ENCODE measurements at regions not wholly inside any gene's neighbourhood (a gene's known extent, or its start where the extent isn't known, plus 50 kb on each side); places are given as distances from the start of the nearest gene placed in this dataset.

- Histone ChIP-seq H3K27me3 (ENCODE audit: control insufficient read depth, insufficient read depth, low read length) (peaks cover 26% of the 10 kb centered on the region), H3K9me3 (replicated peaks; ENCODE audit: low read length) (no peaks in the 10 kb centered on the region), H3K36me3 (ENCODE audit: insufficient read depth, low read length) (no peaks in the 10 kb centered on the region), H3K9ac (ENCODE audit: low read depth, low read length) (no peak overlapping the region), H3K4me1 (ENCODE audit: control insufficient read depth, insufficient read depth, low read length) (no peaks in the 10 kb centered on the region), H3K4me2 (ENCODE audit: low read length) (no peak overlapping the region), H3K4me3 (ENCODE audit: low read length) (no peak overlapping the region)
These were observed 77.0 kb upstream of the LGALSL start for GRCh38 chr2:64376926-64377325.

- Histone ChIP-seq H3K4me3 (ENCODE audit: low read length) (no peak overlapping the region), H3K9ac (ENCODE audit: low read depth, low read length) (no peak overlapping the region), H3K4me2 (ENCODE audit: low read length) (no peak overlapping the region), H3K4me1 (ENCODE audit: control insufficient read depth, insufficient read depth, low read length) (no peaks in the 10 kb centered on the region), H3K27me3 (ENCODE audit: control insufficient read depth, insufficient read depth, low read length) (peaks cover 33% of the 10 kb centered on the region), H3K36me3 (ENCODE audit: insufficient read depth, low read length) (no peaks in the 10 kb centered on the region), H3K9me3 (replicated peaks; ENCODE audit: low read length) (no peaks in the 10 kb centered on the region)
These were observed 74.8 kb upstream of the LGALSL start for GRCh38 chr2:64379186-64379585.

GRCh38 chr2:64380853-64381527 is 73.0 kb upstream of the LGALSL start:
- Histone ChIP-seq H3K27me3 (ENCODE audit: control insufficient read depth, insufficient read depth, low read length) (peaks cover 33% of the 10 kb centered on the region), H3K9me3 (replicated peaks; ENCODE audit: low read length) (no peaks in the 10 kb centered on the region), H3K36me3 (ENCODE audit: insufficient read depth, low read length) (no peaks in the 10 kb centered on the region), H3K9ac (ENCODE audit: low read depth, low read length) (no peak overlapping the region), H3K4me1 (ENCODE audit: control insufficient read depth, insufficient read depth, low read length) (no peaks in the 10 kb centered on the region), H3K4me3 (ENCODE audit: low read length) (no peak overlapping the region), H3K4me2 (ENCODE audit: low read length) (no peak overlapping the region)

- no peaks in the 10 kb centered on the region for H3K4me1 ChIP-seq (ENCODE audit: control insufficient read depth, insufficient read depth, low read length)
- H3K9me3 ChIP-seq (replicated peaks; ENCODE audit: low read length) = no peaks in the 10 kb centered on the region
- no peak overlapping the region for H3K4me2 ChIP-seq (ENCODE audit: low read length)
- H3K9ac ChIP-seq (ENCODE audit: low read depth, low read length) = no peak overlapping the region
- peaks cover 43% of the 10 kb centered on the region for H3K27me3 ChIP-seq (ENCODE audit: control insufficient read depth, insufficient read depth, low read length)
- no peaks in the 10 kb centered on the region for H3K36me3 ChIP-seq (ENCODE audit: insufficient read depth, low read length)
- H3K4me3 ChIP-seq (ENCODE audit: low read length) = no peak overlapping the region
These were observed 70.9 kb upstream of the LGALSL start for GRCh38 chr2:64383016-64383591.

- Histone ChIP-seq H3K27me3 (ENCODE audit: control insufficient read depth, insufficient read depth, low read length) (peaks cover 49% of the 10 kb centered on the region), H3K9me3 (replicated peaks; ENCODE audit: low read length) (no peaks in the 10 kb centered on the region), H3K36me3 (ENCODE audit: insufficient read depth, low read length) (no peaks in the 10 kb centered on the region), H3K9ac (ENCODE audit: low read depth, low read length) (no peak overlapping the region), H3K4me2 (ENCODE audit: low read length) (no peak overlapping the region), H3K4me3 (ENCODE audit: low read length) (no peak overlapping the region), H3K4me1 (ENCODE audit: control insufficient read depth, insufficient read depth, low read length) (no peaks in the 10 kb centered on the region)
These were observed 70.1 kb upstream of the LGALSL start for GRCh38 chr2:64383881-64384280.

GRCh38 chr2:64386676-64387075 is 67.3 kb upstream of the LGALSL start:
- H3K36me3 ChIP-seq (ENCODE audit: insufficient read depth, low read length) = no peaks in the 10 kb centered on the region
- no peak overlapping the region for H3K9ac ChIP-seq (ENCODE audit: low read depth, low read length)
- peaks cover 4% of the 10 kb centered on the region for H3K9me3 ChIP-seq (replicated peaks; ENCODE audit: low read length)
- H3K4me3 ChIP-seq (ENCODE audit: low read length) = no peak overlapping the region
- no peak overlapping the region for H3K4me2 ChIP-seq (ENCODE audit: low read length)
- no peaks in the 10 kb centered on the region for H3K4me1 ChIP-seq (ENCODE audit: control insufficient read depth, insufficient read depth, low read length)
- H3K27me3 ChIP-seq (ENCODE audit: control insufficient read depth, insufficient read depth, low read length) = peaks cover 26% of the 10 kb centered on the region

- Histone ChIP-seq H3K4me2 (ENCODE audit: low read length) (no peak overlapping the region), H3K36me3 (ENCODE audit: insufficient read depth, low read length) (no peaks in the 10 kb centered on the region), H3K4me1 (ENCODE audit: control insufficient read depth, insufficient read depth, low read length) (no peaks in the 10 kb centered on the region), H3K4me3 (ENCODE audit: low read length) (no peak overlapping the region), H3K9me3 (replicated peaks; ENCODE audit: low read length) (peaks cover 4% of the 10 kb centered on the region), H3K27me3 (ENCODE audit: control insufficient read depth, insufficient read depth, low read length) (peaks cover 39% of the 10 kb centered on the region), H3K9ac (ENCODE audit: low read depth, low read length) (no peak overlapping the region)
These were observed 63.4 kb upstream of the LGALSL start for GRCh38 chr2:64390586-64390985.

GRCh38 chr2:64391424-64391823 is 62.5 kb upstream of the LGALSL start:
- Histone ChIP-seq H3K27me3 (ENCODE audit: control insufficient read depth, insufficient read depth, low read length) (peaks cover 44% of the 10 kb centered on the region), H3K36me3 (ENCODE audit: insufficient read depth, low read length) (no peaks in the 10 kb centered on the region), H3K4me2 (ENCODE audit: low read length) (no peak overlapping the region), H3K4me1 (ENCODE audit: control insufficient read depth, insufficient read depth, low read length) (no peaks in the 10 kb centered on the region), H3K9ac (ENCODE audit: low read depth, low read length) (no peak overlapping the region), H3K4me3 (ENCODE audit: low read length) (no peak overlapping the region), H3K9me3 (replicated peaks; ENCODE audit: low read length) (peaks cover 4% of the 10 kb centered on the region)

- Histone ChIP-seq H3K9ac (ENCODE audit: low read depth, low read length) (no peak overlapping the region), H3K27me3 (ENCODE audit: control insufficient read depth, insufficient read depth, low read length) (peaks cover 44% of the 10 kb centered on the region), H3K9me3 (replicated peaks; ENCODE audit: low read length) (peaks cover 4% of the 10 kb centered on the region), H3K4me1 (ENCODE audit: control insufficient read depth, insufficient read depth, low read length) (no peaks in the 10 kb centered on the region), H3K4me2 (ENCODE audit: low read length) (no peak overlapping the region), H3K36me3 (ENCODE audit: insufficient read depth, low read length) (no peaks in the 10 kb centered on the region), H3K4me3 (ENCODE audit: low read length) (no peak overlapping the region)
These were observed 62.0 kb upstream of the LGALSL start for GRCh38 chr2:64391940-64392339.

GRCh38 chr2:64392529-64392928 is 61.4 kb upstream of the LGALSL start:
- H3K9me3 ChIP-seq (replicated peaks; ENCODE audit: low read length) = peaks cover 4% of the 10 kb centered on the region
- no peak overlapping the region for H3K4me2 ChIP-seq (ENCODE audit: low read length)
- H3K36me3 ChIP-seq (ENCODE audit: insufficient read depth, low read length) = no peaks in the 10 kb centered on the region
- no peaks in the 10 kb centered on the region for H3K4me1 ChIP-seq (ENCODE audit: control insufficient read depth, insufficient read depth, low read length)
- no peak overlapping the region for H3K4me3 ChIP-seq (ENCODE audit: low read length)
- no peak overlapping the region for H3K9ac ChIP-seq (ENCODE audit: low read depth, low read length)
- H3K27me3 ChIP-seq (ENCODE audit: control insufficient read depth, insufficient read depth, low read length) = peaks cover 39% of the 10 kb centered on the region

GRCh38 chr2:64393383-64394010 is 60.5 kb upstream of the LGALSL start:
- H3K9ac ChIP-seq (ENCODE audit: low read depth, low read length) = no peak overlapping the region
- H3K4me2 ChIP-seq (ENCODE audit: low read length) = no peak overlapping the region
- no peaks in the 10 kb centered on the region for H3K36me3 ChIP-seq (ENCODE audit: insufficient read depth, low read length)
- no peaks in the 10 kb centered on the region for H3K4me1 ChIP-seq (ENCODE audit: control insufficient read depth, insufficient read depth, low read length)
- peaks cover 34% of the 10 kb centered on the region for H3K27me3 ChIP-seq (ENCODE audit: control insufficient read depth, insufficient read depth, low read length)
- peaks cover 4% of the 10 kb centered on the region for H3K9me3 ChIP-seq (replicated peaks; ENCODE audit: low read length)
- no peak overlapping the region for H3K4me3 ChIP-seq (ENCODE audit: low read length)

GRCh38 chr2:64394153-64394552 is 59.8 kb upstream of the LGALSL start:
- Histone ChIP-seq H3K4me2 (ENCODE audit: low read length) (no peak overlapping the region), H3K9me3 (replicated peaks; ENCODE audit: low read length) (peaks cover 4% of the 10 kb centered on the region), H3K9ac (ENCODE audit: low read depth, low read length) (no peak overlapping the region), H3K36me3 (ENCODE audit: insufficient read depth, low read length) (no peaks in the 10 kb centered on the region), H3K4me1 (ENCODE audit: control insufficient read depth, insufficient read depth, low read length) (no peaks in the 10 kb centered on the region), H3K27me3 (ENCODE audit: control insufficient read depth, insufficient read depth, low read length) (peaks cover 37% of the 10 kb centered on the region), H3K4me3 (ENCODE audit: low read length) (no peak overlapping the region)
